SIG-M5 treated with dmso at 0.1 percent for 504 hours (cell line): ENCODE measurements at regions not wholly inside any gene's neighbourhood (a gene's known extent, or its start where the extent isn't known, plus 50 kb on each side); places are given as distances from the start of the nearest gene placed in this dataset.

Experiments
- DNase-seq: peaks from one replicate; lab custom pipeline; 2025; ENCODE audit not compliant: unreplicated experiment; lab: John Stamatoyannopoulos, UW

DNA sequence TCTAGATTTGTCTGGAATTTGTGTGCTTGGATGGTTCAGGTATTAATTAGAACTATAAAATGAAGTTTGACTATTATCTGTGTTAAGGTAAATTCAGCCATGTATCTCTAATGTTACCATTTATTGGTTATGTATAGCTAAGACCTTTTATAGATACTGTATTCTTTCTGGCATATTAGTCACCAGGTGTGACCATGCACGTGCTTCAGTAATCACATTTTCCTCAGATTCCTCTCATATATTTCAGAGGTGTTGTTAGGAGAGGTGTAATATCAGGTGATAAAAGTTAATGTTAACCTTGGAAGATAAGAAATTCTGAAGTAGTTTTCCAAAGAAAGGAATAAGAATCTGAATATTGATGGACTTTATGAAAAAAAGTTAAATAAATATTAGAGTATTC, 194.5 kb upstream of the KHDRBS2 start:
- no peak for DNase-seq

- DNase-seq, result no peak
These were observed 193.7 kb upstream of the KHDRBS2 start for GRCh38 chr6:62479697-62480220.

DNA sequence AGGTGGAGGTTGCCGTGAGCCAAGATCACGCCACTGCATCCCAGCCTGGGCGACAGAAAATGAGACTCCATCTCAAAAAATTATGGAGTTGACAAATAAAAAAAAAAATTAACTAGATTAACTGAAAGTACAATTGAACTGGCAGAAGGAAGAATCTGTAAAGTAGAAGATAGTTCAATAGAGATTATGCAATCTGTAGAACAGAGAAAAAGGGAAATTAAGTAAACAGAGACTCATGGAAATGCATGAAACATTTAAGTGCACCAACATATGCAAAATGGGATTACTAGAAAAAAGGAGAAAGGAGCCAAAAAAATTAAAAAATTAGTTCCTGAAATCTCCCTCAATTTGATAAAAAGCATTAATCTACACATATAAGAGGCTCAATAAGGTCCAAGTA, 188.8 kb upstream of the KHDRBS2 start:
- peak; percentile 3 for DNase-seq

DNA sequence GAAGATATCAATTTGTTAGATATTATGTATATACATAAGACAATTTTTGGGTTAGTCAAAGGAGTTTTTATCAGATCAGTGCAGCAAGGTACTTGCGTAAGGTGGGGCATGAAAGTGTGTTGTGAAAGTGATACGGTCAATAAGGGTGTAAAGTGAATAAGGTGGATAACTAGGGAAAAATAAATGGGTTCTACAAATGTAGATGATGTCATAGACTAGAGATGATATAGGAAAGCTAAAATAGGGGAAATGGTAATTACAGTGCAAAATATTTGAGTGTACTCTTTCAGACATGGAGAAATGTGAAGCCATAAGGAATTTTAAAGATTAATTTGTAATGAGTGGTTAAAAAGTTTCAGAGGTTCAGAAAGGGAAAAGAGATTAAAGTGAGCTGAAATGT, 180.6 kb upstream of the KHDRBS2 start:
- DNase-seq, result no peak

DNA sequence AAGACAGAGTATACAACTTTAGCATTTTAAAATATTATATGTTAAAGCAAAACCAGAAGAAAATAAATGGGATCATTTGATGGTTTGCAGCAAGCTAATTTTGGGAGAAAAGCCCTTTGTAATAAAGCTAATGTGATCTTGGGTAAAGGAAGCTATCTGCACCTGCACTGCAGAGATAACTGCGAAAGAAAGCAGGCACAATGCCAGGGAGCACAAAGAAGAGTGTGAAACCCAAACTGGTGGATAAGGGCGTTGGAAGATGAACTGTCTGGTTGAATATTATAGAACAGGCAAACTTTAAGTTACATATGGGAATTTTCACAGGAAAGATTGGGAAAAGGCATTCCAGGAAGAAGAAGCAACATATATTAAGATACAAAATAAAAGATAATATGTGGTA, 179.2 kb upstream of the KHDRBS2 start:
- no peak for DNase-seq

- DNase-seq, result no peak
These were observed 166.6 kb upstream of the KHDRBS2 start for GRCh38 chr6:62452586-62452985.

DNA sequence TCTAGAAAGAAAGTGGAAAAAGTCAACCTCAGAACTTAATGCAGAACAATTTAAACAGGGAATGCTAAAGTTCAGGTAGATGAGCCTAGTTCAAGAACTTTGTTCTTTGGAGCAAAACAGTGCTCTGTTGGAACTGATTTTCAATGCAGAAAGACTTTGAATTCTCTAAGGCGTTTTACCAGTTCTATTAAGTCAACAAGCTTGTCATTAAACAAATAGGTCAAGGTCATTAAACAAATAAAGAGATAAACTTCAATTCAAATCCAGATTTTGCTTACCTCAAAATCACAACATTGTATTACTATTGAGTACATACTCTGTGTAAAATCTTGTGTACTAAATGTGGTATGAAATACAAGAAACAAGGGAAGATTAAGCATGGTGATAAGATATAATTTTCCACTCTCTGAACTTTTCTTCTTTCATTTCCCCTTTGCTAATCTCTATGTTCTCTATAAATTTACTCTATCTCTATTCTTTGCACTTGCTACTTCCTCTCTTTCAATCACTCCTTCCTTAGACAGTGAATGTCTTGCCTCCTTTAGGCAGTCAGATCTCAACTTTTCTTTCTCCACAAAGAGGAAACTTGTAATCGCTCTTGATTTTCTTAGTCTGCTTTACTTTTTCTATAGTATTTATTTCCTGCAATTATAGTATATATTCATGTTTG, 160.8 kb upstream of the KHDRBS2 start:
- peak; percentile 38 for DNase-seq

DNA sequence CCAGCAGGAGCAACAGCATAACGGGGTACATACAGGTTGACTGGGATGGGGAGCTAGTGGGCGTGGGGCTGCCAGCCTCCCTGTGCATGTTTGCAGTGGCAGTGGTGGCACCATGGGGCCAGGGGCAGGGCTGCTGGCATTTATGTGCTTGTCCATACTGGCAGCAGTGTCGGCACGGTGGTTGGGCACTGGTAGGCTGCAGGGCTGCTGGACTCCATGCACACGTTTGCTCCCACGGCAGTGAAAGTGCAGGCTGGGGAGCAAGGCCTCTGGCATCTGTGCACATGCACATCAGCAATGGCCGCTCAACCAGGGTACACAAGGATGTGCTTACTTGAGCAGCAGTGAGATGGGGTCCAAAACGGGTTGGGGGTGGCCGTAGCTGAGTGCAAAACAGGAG, 159.5 kb upstream of the KHDRBS2 start:
- DNase-seq, result no peak

GRCh38 chr6:62441182-62441581, 155.2 kb upstream of the KHDRBS2 start:
- no peak for DNase-seq

GRCh38 chr6:62429781-62430180, 143.8 kb upstream of the KHDRBS2 start:
- no peak for DNase-seq

GRCh38 chr6:62400521-62401259, 114.7 kb upstream of the KHDRBS2 start:
- no peak for DNase-seq

DNA sequence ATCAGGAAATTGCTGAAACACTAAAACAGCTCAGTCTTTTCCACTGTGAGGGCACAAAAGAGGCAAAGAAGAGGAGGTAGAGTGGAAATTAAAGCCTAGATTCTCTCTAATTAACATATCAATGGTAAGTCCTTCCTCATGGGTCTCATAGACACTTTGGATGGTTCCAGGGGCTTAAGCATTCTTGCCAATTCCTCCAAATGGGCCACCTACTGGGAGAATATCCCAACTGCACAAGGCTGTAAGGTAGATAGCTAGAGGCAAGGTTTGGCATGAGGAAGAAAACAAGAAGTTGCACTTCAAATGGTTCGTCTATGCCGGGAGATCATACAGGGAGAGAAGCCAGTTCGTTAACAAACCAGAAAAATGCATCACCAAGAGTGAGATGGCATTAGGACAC, 107.6 kb upstream of the KHDRBS2 start:
- DNase-seq, result no peak

DNA sequence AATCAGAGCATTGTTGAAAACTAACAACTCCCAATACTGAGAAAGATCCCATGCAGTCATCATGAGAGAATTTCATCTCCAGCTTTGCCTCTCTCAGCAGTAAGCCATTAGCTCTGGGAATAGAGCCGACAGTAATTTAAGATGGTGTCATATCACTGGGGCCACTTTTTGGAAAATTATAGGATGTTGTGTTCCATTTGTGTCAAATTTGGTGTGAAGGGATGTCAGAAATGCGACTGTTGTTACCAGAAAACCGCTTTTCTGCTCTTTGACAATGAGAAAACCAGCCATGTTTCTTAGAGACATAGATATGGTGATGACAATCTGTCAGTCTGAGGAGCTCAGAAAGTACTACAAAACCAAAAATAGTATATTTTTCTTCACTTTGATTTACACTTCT, 106.3 kb upstream of the KHDRBS2 start:
- no peak for DNase-seq

- DNase-seq, result no peak
These were observed 105.3 kb upstream of the KHDRBS2 start for GRCh38 chr6:62391358-62391757.

DNA sequence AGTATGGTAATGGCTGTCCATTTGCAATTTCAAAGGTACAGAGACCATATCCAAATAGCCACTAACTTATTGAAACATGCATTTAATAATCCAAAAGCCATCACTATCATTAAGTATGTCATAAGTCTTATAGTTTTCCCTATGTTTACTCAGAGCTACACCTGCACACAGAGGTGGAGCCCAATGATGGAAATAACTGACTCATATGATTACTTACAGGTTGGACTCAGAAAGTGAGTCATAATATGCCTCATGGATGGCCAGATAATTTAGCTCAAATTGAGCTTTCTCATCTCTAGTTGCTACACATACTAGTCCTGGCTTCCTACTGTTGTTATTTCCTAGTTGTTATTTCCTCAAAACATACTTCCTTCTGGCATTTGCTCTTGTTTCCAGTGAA, 104.4 kb upstream of the KHDRBS2 start:
- no peak for DNase-seq

DNA sequence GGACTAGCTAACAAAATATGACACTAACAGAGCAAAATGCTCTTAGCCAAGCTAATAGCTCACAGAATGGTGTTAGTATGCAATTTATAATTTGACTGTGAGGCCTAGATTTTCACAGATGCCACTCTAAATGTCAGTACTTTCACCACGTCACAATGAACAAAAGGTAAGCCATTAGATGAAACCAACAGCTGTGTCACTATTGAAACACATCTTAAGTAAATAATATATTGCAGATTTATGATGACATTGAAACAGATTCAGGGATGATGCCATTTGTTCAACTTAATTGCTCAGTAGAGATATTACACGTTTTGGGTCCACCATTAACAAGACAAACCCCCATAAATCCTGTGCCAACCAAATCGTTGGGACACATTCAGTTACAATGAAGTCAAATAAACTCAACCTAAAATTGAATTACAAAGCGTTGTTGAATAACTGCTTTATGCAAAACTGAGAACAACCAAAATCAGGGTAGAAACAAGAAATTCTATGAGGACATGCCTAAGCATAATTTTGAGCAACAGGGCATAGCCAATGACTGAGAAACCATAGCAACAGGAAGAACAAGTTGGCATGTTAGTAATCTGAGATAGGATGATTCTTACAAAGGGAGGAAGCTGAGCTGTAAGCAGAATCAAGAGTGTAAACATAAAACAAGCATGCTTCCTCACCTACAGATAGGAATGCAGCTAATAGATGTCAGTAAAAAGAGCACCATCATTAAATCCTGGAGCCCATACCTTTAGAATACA, 85.6 kb upstream of the KHDRBS2 start:
- DNase-seq, result no peak

DNA sequence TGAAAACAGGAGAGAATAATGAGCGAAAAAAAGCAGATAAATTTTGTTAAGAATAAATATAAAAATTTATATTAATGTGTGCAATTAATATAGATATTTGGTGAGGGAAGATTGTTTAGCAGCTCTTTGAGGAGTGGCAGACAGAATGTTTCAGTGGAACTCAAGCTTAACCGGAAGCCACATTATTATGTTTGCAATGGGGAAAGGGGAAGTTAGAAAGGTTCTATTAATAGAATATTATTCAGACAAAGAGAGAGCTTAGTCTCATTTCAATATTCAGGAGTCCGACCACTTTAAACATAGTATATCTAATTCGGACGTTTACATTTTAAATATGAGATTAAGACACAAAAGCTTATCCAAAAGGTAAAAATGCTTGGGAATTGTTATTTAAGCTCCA, 81.6 kb upstream of the KHDRBS2 start:
- peak; percentile 46 for DNase-seq

- no peak for DNase-seq
These were observed 76.1 kb upstream of the KHDRBS2 start for GRCh38 chr6:62362097-62362496.

- DNase-seq, result no peak
These were observed 71.8 kb upstream of the KHDRBS2 start for GRCh38 chr6:62357835-62358234.

DNA sequence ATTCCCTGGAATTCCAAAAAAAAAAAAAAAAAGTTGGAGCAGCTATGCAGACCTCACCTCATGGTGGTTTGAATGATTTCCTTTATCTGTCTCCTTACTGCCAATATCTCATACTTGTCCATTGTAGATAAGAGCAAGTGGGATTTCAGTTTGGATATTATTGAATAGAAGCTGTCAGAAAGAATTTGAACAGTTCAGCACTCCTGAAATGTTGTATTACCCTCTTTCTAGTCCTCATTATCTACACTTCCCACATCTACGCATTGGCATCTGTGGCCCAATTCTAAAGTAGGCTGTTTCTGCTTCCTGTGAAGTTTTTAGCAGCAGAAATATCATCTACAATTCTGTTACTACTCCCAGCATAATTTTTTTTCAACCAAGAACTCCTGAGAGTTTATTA, 68.2 kb upstream of the KHDRBS2 start:
- DNase-seq, result no peak

DNA sequence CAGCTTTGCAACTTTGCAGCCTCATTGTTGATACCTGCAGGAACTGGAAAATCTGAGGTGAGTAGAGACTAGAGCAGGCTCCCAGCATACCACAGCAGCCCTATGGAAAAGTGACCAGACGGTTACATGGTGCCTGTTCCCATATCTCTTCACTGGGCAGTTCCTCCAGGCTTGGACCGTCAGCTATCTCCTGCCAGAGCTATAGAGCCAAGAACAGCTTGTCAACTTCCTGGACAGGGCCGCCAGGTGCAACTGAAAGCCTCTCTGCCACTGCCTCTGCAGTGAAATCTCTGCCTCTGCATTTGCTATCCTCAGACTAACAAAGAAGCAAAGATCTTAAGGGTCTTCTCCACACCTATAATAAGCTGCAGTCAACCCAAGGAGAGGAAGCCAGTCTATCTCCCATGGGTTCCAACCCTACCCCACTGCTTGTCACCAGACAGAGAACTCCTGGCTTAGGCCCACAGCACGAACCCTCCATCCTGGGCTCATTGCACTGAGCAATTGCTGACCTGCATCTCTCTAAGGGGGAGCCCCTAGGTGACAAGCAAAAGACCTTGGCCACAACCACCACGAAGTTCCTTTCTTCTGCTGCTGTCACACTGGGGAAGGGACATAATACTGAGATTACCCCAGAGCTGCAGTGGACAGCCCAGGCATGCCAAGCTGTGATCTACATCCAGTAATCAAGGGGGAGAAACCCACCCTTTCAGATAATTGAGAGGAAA, 60.1 kb upstream of the KHDRBS2 start:
- no peak for DNase-seq
